H9 (cell line): ENCODE measurements at regions not wholly inside any gene's neighbourhood (a gene's known extent, or its start where the extent isn't known, plus 50 kb on each side); places are given as distances from the start of the nearest gene placed in this dataset.

ENCODE experiments used
- DNase-seq: peaks from one replicate; pipeline ENCODE4 v3.0.0-alpha.2; 2017
- H2AFZ ChIP-seq: one replicate; pipeline ENCODE4 v1.6.1; 2013; ENCODE audit warnings: mild to moderate bottlenecking, low read length, control low read depth, moderate library complexity
- H2AK5ac ChIP-seq: 2 replicates; pipeline ENCODE4 v1.6.1; 2013; ENCODE audit warnings: low read length, control low read depth, mixed read lengths; ENCODE audit not compliant: insufficient read length
- H2BK120ac ChIP-seq: one replicate; pipeline ENCODE4 v1.6.1; 2013; ENCODE audit warnings: low read depth, mild to moderate bottlenecking, low read length, control low read depth, inconsistent platforms; ENCODE audit not compliant: poor library complexity, severe bottlenecking
- H2BK12ac ChIP-seq: 2 replicates; pipeline ENCODE4 v1.6.1; 2013; ENCODE audit warnings: low read length, control low read depth, mixed read lengths, low read depth; ENCODE audit not compliant: insufficient read length
- H2BK15ac ChIP-seq: 2 replicates; pipeline ENCODE4 v1.6.1; 2013; ENCODE audit warnings: low read depth, low read length, control low read depth
- H2BK20ac ChIP-seq: one replicate; pipeline ENCODE4 v1.6.1; 2013; ENCODE audit warnings: low read depth, mild to moderate bottlenecking, low read length, control low read depth, inconsistent platforms; ENCODE audit not compliant: poor library complexity, severe bottlenecking
- H2BK5ac ChIP-seq: 2 replicates; pipeline ENCODE4 v1.6.1; 2013; ENCODE audit warnings: low read length, control low read depth, mixed read lengths; ENCODE audit not compliant: insufficient read length
- H3K14ac ChIP-seq: 2 replicates; pipeline ENCODE4 v1.6.1; 2013; ENCODE audit warnings: low read length, control low read depth; ENCODE audit not compliant: insufficient read depth
- H3K18ac ChIP-seq: 2 replicates; pipeline ENCODE4 v1.6.1; 2013; ENCODE audit warnings: low read depth, mild to moderate bottlenecking, mixed read lengths, low read length, control low read depth; ENCODE audit not compliant: insufficient read length
- H3K23ac ChIP-seq: 2 replicates; pipeline ENCODE4 v1.6.1; 2013; ENCODE audit warnings: low read length, control low read depth, mixed read lengths, low read depth; ENCODE audit not compliant: insufficient read length
- H3K23me2 ChIP-seq: 2 replicates; pipeline ENCODE4 v1.6.1; 2013; ENCODE audit warnings: low read depth, mild to moderate bottlenecking, mixed read lengths, low read length, control low read depth; ENCODE audit not compliant: insufficient read length, poor library complexity, severe bottlenecking
- H3K27ac ChIP-seq: 2 replicates; pipeline ENCODE4 v1.5.1; 2013; ENCODE audit warnings: low read length, control low read depth, mixed read lengths, low read depth; ENCODE audit not compliant: insufficient read length
- H3K27me3 ChIP-seq: 2 replicates; pipeline ENCODE4 v1.6.1; 2013; ENCODE audit warnings: low read length, control low read depth, inconsistent platforms; ENCODE audit not compliant: insufficient read depth
- H3K4ac ChIP-seq: 2 replicates; pipeline ENCODE4 v1.6.1; 2013; ENCODE audit warnings: low read depth, mild to moderate bottlenecking, control low read depth, inconsistent platforms, low read length, moderate library complexity
- H3K4me1 ChIP-seq: 2 replicates; pipeline ENCODE4 v1.6.1; 2013; ENCODE audit warnings: low read length, control low read depth, inconsistent platforms; ENCODE audit not compliant: insufficient read depth
- H3K4me2 ChIP-seq: 2 replicates; pipeline ENCODE4 v1.6.1; 2013; ENCODE audit warnings: low read length, control low read depth, mixed read lengths; ENCODE audit not compliant: insufficient read length, insufficient read depth
- H3K56ac ChIP-seq: 2 replicates; pipeline ENCODE4 v1.6.1; 2013; ENCODE audit warnings: low read depth, mild to moderate bottlenecking, mixed read lengths, low read length, control low read depth; ENCODE audit not compliant: insufficient read length
- H3K79me1 ChIP-seq: 2 replicates; pipeline ENCODE4 v1.6.1; 2013; ENCODE audit warnings: low read depth, mild to moderate bottlenecking, moderate library complexity, low read length, control low read depth, inconsistent platforms; ENCODE audit not compliant: insufficient read depth, poor library complexity, severe bottlenecking
- H3K79me2 ChIP-seq: 2 replicates; pipeline ENCODE4 v1.6.1; 2013; ENCODE audit warnings: low read length, control low read depth, inconsistent platforms; ENCODE audit not compliant: insufficient read depth
- H3K9ac ChIP-seq: 2 replicates; pipeline ENCODE4 v1.6.1; 2013; ENCODE audit warnings: low read length, control low read depth, mixed read lengths; ENCODE audit not compliant: insufficient read length; ENCODE audit errors: extremely low read depth
- H3K9me3 ChIP-seq: one replicate; pipeline ENCODE4 v1.6.1; 2013; ENCODE audit warnings: low read depth, low read length, inconsistent platforms; ENCODE audit not compliant: control insufficient read depth
- H3T11ph ChIP-seq: one replicate; pipeline ENCODE4 v1.6.1; 2013; ENCODE audit warnings: mild to moderate bottlenecking, low read length, control low read depth, inconsistent platforms
- H4K20me1 ChIP-seq: one replicate; pipeline ENCODE4 v1.6.1; 2013; ENCODE audit not compliant: control insufficient read depth, insufficient read length, insufficient read depth
- H4K5ac ChIP-seq: 2 replicates; pipeline ENCODE4 v1.6.1; 2013; ENCODE audit warnings: low read depth, mild to moderate bottlenecking, mixed read lengths, low read length, control low read depth; ENCODE audit not compliant: insufficient read length
- H4K8ac ChIP-seq: replicated peaks from 2 replicates; pipeline ENCODE4 v1.6.1; 2013; ENCODE audit warnings: low read length, control low read depth, mixed read lengths, low read depth; ENCODE audit not compliant: insufficient read length
- H4K91ac ChIP-seq: 2 replicates; pipeline ENCODE4 v1.6.1; 2013; ENCODE audit warnings: low read depth, mild to moderate bottlenecking, moderate library complexity, mixed read lengths, low read length, control low read depth; ENCODE audit not compliant: insufficient read length
- H3K27ac Mint-ChIP-seq, 3 experiments: 2 replicates in 2 of 3; 3 replicates in 1 of 3; pipeline ENCODE4 v1.8.0; 2020 to 2021; ENCODE audit warnings: mixed read lengths in 3 of 3, mild to moderate bottlenecking in 1 of 3, moderate library complexity in 1 of 3
- H3K27me3 Mint-ChIP-seq: 2 replicates; pipeline ENCODE4 v1.8.0; 2021; ENCODE audit warnings: low read depth, mild to moderate bottlenecking, moderate library complexity, mixed read lengths
- H3K36me3 Mint-ChIP-seq, 3 experiments: 2 replicates in 2 of 3; 3 replicates in 1 of 3; pipeline ENCODE4 v1.8.0; 2020 to 2021; ENCODE audit warnings: low read depth in 3 of 3, mixed read lengths in 3 of 3; ENCODE audit not compliant: insufficient read depth in 1 of 3
- H3K4me1 Mint-ChIP-seq, 2 experiments: 2 replicates each; pipeline ENCODE4 v1.8.0; 2020; ENCODE audit warnings: mixed read lengths in 2 of 2
- H3K4me3 Mint-ChIP-seq, 2 experiments: 2 replicates in 1 of 2; 3 replicates in 1 of 2; pipeline ENCODE4 v1.8.0; 2020 to 2021; ENCODE audit warnings: mild to moderate bottlenecking in 2 of 2, mixed read lengths in 2 of 2, moderate library complexity in 1 of 2
- H3K9me3 Mint-ChIP-seq, 2 experiments: 2 replicates in 1 of 2; 3 replicates in 1 of 2; pipeline ENCODE4 v1.8.0; 2020; ENCODE audit warnings: mild to moderate bottlenecking in 2 of 2, mixed read lengths in 2 of 2, moderate library complexity in 1 of 2
- CTCF ChIP-seq: fragments of 200-600 bp; sonication (generic); conservative IDR thresholded peaks from 3 replicates; pipeline ENCODE4 v1.8.0; 2021; ENCODE audit warnings: antibody characterized with exemption, mild to moderate bottlenecking
- WGBS: extraction: QIAGEN DNeasy Blood & Tissue Kit; methylation state at CpG from one replicate; pipeline ENCODE4 v1.1.7; 2013; ENCODE audit warnings: missing lambda C conversion rate, low lambda C conversion rate, mixed read lengths; ENCODE audit not compliant: insufficient read length; ENCODE audit errors: extremely low coverage; 5-methylcytosine and 5-hydroxymethylcytosine counted together

- H3K27ac ChIP-seq = no peak overlapping the region
- no peak overlapping the region for H3K56ac ChIP-seq
- H2BK12ac ChIP-seq = no peak overlapping the region
- no peak overlapping the region for H3K27ac Mint-ChIP-seq
- no peak overlapping the region for H4K5ac ChIP-seq
- no peak overlapping the region for H2BK120ac ChIP-seq
- no peaks in the 10 kb centered on the region for H3K23me2 ChIP-seq
- no peaks in the 10 kb centered on the region for H3K9me3 ChIP-seq
- no peaks in the 10 kb centered on the region for H3K79me2 ChIP-seq
- H3K27me3 Mint-ChIP-seq = no peaks in the 10 kb centered on the region
- no peak overlapping the region for H2AFZ ChIP-seq
- H4K91ac ChIP-seq = no peak overlapping the region
- DNase-seq = no peak
- no peak overlapping the region for H3T11ph ChIP-seq
- H2AK5ac ChIP-seq = no peak overlapping the region
- no peaks in the 10 kb centered on the region for H3K27me3 ChIP-seq
- H3K36me3 Mint-ChIP-seq = no peaks in the 10 kb centered on the region
- no peak overlapping the region for H2BK5ac ChIP-seq
- no peak overlapping the region for H3K4ac ChIP-seq
- H3K23ac ChIP-seq = no peak overlapping the region
- H4K8ac ChIP-seq = no peak overlapping the region
- no peak overlapping the region for H3K9ac ChIP-seq
- TF ChIP-seq CTCF = no peak
- H3K4me1 Mint-ChIP-seq = no peaks in the 10 kb centered on the region
- H3K9me3 Mint-ChIP-seq = no peaks in the 10 kb centered on the region
- H2BK15ac ChIP-seq = no peak overlapping the region
- no peaks in the 10 kb centered on the region for H3K4me1 ChIP-seq
- no CpG with 5 or more reads among the region's 4 CpGs for WGBS
- no peaks in the 10 kb centered on the region for H4K20me1 ChIP-seq
- no peak overlapping the region for H3K18ac ChIP-seq
- H3K4me3 Mint-ChIP-seq = no peak overlapping the region; a peak in 1 of 5 replicates
- H3K4me2 ChIP-seq = no peak overlapping the region
- no peak overlapping the region for H3K14ac ChIP-seq
- H2BK20ac ChIP-seq = no peak overlapping the region
- H3K79me1 ChIP-seq = no peaks in the 10 kb centered on the region
Measured at GRCh38 chr1:219352961-219353651, 179.4 kb downstream of the LYPLAL1 start.
